ENCODE measurements at regions not wholly inside any gene's neighbourhood (a gene's known extent, or its start where the extent isn't known, plus 50 kb on each side); places are given as distances from the start of the nearest gene placed in this dataset.

DNA sequence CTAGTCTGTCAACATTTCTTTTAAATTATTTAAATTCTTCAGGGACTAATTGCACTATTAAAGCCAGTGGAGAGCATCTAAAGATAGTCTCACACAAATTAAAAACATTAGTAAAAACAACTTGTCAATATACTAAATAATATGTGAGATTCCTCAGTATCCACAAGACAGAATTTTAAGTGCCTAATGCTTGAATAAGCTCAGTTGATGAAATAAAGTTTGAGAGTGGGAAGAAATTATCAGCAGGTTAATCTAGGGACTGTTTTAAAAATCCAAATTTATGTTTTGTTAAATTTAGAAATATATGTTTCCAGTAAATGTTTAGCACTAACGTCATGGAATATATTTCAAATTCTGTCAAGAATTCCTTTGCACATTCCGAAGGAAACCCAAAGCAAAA is 105.2 kb downstream of the SLC41A2 start:
- no peaks in the 10 kb centered on the region for H3K36me3 ChIP-seq (ENCODE audit: insufficient read depth, low read length)
- H3K27ac ChIP-seq (ENCODE audit: low read depth, low read length), result no peak overlapping the region
- no peak overlapping the region for H3K4me2 ChIP-seq (ENCODE audit: low read length)
- H2AFZ ChIP-seq (ENCODE audit: low read depth, low read length), result no peak overlapping the region
- peaks cover 4% of the 10 kb centered on the region for H3K4me1 ChIP-seq (ENCODE audit: insufficient read depth, low read length)
- no peak overlapping the region for H3K27ac Mint-ChIP-seq (ENCODE audit: unreplicated experiment)
- H3K4me3 ChIP-seq (ENCODE audit: insufficient read depth, low read depth, low read length), result no peak overlapping the region
- H3K9ac ChIP-seq (ENCODE audit: low read length), result no peak overlapping the region
- no peaks in the 10 kb centered on the region for H3K79me2 ChIP-seq (ENCODE audit: insufficient read depth, low read length)
- H3K27me3 Mint-ChIP-seq (ENCODE audit: low read depth, unreplicated experiment), result no peaks in the 10 kb centered on the region
- no peak for TF ChIP-seq CTCF (IDR thresholded peaks at IDR 0.05; ENCODE audit: insufficient read depth, low read depth, low read length)
- no peak for TF ChIP-seq EZH2 (IDR thresholded peaks at IDR 0.05; ENCODE audit: insufficient read depth, low read length)
- no peaks in the 10 kb centered on the region for H3K4me1 Mint-ChIP-seq (ENCODE audit: low read depth, unreplicated experiment)
- no peak overlapping the region for H3K4me3 Mint-ChIP-seq (ENCODE audit: unreplicated experiment)
- no peaks in the 10 kb centered on the region for H3K9me3 ChIP-seq (ENCODE audit: insufficient read depth, low read depth, low read length)
- DNase-seq (ENCODE audit: low read depth) (no peak), FAIRE-seq (no peak)
- no peaks in the 10 kb centered on the region for H3K9me3 Mint-ChIP-seq (ENCODE audit: unreplicated experiment)
- no peaks in the 10 kb centered on the region for H3K36me3 Mint-ChIP-seq (ENCODE audit: low read depth, unreplicated experiment)
- H3K27me3 ChIP-seq (ENCODE audit: insufficient read depth, low read length), result no peaks in the 10 kb centered on the region
- H4K20me1 ChIP-seq (ENCODE audit: insufficient read depth, low read length), result no peaks in the 10 kb centered on the region

GRCh38 chr12:104852102-104852501 is 106.0 kb downstream of the SLC41A2 start:
- no peak for FAIRE-seq
- no peak for DNase-seq (ENCODE audit: low read depth)
- H3K9ac ChIP-seq (ENCODE audit: low read length), result no peak overlapping the region

More at GRCh38 chr12:104852102-104852501, 106.0 kb downstream of the SLC41A2 start:
- Histone ChIP-seq H3K9me3 (ENCODE audit: insufficient read depth, low read depth, low read length) (no peaks in the 10 kb centered on the region), H3K4me3 (ENCODE audit: insufficient read depth, low read depth, low read length) (no peak overlapping the region), H3K79me2 (ENCODE audit: insufficient read depth, low read length) (no peaks in the 10 kb centered on the region), H3K4me1 (ENCODE audit: insufficient read depth, low read length) (peaks cover 4% of the 10 kb centered on the region), H4K20me1 (ENCODE audit: insufficient read depth, low read length) (no peaks in the 10 kb centered on the region), H3K36me3 (ENCODE audit: insufficient read depth, low read length) (no peaks in the 10 kb centered on the region), H3K4me2 (ENCODE audit: low read length) (no peak overlapping the region), H3K27ac (ENCODE audit: low read depth, low read length) (no peak overlapping the region), H3K27me3 (ENCODE audit: insufficient read depth, low read length) (no peaks in the 10 kb centered on the region), H2AFZ (ENCODE audit: low read depth, low read length) (no peak overlapping the region)
- H3K4me3 Mint-ChIP-seq (ENCODE audit: unreplicated experiment), result no peak overlapping the region
- no peaks in the 10 kb centered on the region for H3K36me3 Mint-ChIP-seq (ENCODE audit: low read depth, unreplicated experiment)
- H3K9me3 Mint-ChIP-seq (ENCODE audit: unreplicated experiment), result no peaks in the 10 kb centered on the region
- no peaks in the 10 kb centered on the region for H3K27me3 Mint-ChIP-seq (ENCODE audit: low read depth, unreplicated experiment)
- H3K27ac Mint-ChIP-seq (ENCODE audit: unreplicated experiment), result no peak overlapping the region
- no peak for TF ChIP-seq EZH2 (IDR thresholded peaks at IDR 0.05; ENCODE audit: insufficient read depth, low read length)
- no peak for TF ChIP-seq CTCF (IDR thresholded peaks at IDR 0.05; ENCODE audit: insufficient read depth, low read depth, low read length)
- no peaks in the 10 kb centered on the region for H3K4me1 Mint-ChIP-seq (ENCODE audit: low read depth, unreplicated experiment)
